Left renal cortex interstitium (tissue), 4 donors: ENCODE measurements at regions not wholly inside any gene's neighbourhood (a gene's known extent, or its start where the extent isn't known, plus 50 kb on each side); places are given as distances from the start of the nearest gene placed in this dataset.
"Not testable (repeated sequence)": the region's sequence is repeated elsewhere in the genome, so short reads cannot be mapped to it uniquely, and the experiment has no call there.

Experiments used
- DNase-seq, 4 donors: peaks; one replicate each; pipeline ENCODE4 v3.0.0-alpha.2; 2013; ENCODE audit warnings: low read depth in 4 of 4, low spot score in 2 of 4, missing footprints in 1 of 4

DNA sequence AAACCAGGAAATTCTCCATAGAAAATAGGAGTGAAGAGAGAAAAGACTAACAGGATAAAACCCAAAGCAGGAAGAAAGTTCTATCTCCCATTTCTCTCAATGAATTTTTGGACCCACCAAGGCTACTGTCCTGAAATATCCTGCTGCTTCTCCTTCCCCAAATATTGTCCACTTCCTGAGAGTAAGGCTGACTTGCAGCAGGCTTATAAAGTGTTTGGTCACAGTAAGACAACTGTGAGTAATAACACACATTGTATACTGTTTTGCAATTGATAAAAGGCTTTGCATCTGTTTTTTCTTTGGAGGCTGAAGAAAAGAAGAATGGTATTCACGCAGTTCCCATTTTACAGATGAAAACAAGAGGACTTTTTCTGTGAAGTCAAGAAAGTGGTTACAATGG lies 52.8 kb downstream of the FOXD4L6 start:
- DNase-seq, result not testable (repeated sequence)

DNA sequence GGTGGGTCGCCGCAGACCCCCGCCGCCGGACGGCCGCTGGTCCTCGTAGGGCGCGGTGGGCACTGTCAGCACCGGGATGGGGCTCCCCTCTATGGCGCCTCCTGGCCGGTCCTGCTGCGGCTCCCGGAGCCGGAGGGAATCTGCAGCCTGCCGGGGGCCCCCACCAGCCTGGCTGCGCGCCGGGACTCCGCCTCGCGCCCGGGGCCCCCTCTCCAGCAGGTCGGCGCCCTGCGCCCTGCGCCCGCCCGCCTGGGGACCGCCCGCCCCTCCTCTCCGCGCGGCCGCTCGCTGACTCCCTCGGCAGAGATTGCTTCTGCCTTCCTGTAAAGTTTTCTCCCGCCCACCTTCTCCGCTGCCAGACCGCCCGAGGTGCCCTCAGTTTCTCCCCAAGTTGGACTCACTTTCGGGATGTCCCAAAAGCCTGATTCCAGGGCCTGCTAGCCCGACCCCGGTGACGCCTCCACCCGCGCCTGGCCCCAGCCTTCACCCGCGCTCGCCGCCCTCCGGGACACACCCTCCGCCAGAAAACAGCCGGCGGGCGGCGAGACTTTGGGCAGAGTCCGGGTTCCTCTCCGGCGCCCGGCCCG lies 54.0 kb downstream of the FOXD4L6 start:
- DNase-seq, result not testable (repeated sequence)

DNA sequence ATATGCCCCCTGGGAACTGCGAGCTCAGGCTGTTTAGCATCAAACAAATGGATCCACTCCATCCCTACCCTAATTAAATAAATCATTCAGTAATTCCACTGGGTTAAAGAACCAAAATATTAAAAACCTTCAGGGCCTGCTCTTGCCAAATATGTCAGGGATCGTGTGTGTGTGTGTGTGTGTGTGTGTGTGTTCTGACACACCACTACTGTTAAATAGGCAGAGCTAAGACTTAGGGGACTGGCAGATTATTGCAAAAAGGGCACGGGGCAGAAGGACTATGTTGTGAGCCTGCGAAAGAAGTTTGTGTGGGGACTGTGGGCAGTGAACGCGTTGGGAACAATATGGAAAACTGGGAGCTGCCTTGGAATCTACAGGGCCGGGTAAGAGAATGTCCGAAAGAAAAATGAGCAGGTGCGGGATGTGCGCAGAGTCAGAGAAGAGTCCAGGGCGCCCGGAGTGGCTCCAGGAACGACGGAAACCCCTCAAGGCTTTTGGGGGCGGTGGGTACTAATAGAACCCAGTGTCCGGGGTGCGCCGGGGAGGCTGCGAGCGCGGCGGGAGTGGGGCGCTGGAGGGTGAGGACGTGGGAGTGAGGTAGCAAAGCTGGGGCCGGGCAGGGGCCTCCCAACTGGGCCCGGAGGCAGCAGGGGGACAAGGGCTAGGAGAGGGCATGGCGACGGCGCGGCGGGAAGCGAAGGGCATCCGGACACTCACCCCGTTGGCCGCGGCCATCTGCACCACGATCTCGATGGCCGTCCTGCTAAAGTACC lies 54.8 kb downstream of the FOXD4L6 start:
- not testable (repeated sequence) for DNase-seq

DNA sequence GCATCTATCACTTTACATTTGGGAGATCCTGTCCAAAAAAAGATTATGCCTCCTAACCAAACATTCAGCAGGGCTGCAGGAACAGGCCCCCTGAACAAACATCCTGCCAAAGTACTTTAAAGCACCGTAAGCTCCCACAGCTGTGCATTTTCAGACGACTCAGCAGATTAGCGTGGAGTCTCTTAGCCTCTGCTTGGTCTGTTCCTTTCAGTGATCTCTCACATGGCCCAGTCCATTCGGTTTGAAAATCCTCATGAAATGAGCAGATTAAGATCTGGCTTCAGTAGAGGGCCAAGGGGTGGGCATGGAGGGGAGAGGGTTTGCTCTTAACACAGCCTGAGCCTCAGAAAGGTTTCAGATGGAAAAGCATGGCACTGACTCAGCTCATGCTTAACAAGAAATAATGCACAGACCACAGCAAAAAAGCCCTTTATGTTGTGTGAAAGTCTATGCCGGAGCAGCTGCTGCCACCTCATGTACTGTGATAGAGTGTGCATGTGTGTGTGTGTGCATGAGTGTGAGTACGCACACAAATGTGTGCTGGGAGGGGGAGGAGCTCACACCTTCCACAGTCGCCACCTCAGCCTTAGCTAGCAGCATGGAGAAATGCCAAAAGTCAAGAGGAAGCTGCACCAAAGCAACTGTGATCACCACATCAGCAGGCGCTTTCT lies 64.2 kb downstream of the FOXD4L6 start:
- not testable (repeated sequence) for DNase-seq

DNA sequence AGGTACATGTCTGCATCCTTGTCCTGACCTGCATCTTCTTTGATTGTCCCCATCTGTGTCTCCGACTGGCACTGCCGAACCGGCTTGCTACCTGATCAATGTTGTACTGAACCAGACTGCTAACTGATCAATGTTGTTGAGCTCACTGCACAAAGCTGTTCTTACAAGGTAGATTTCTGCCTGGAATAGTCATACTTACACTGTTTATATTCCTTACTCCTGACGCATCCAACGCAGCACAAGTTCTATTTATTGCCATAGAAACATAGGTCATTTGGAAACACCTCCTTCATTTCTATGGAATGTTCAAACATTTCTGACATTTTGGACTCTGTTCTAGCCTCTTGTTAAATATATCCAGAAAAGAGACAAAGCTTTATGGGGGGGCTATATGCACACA lies 65.2 kb downstream of the FOXD4L6 start:
- DNase-seq, result not testable (repeated sequence)

DNA sequence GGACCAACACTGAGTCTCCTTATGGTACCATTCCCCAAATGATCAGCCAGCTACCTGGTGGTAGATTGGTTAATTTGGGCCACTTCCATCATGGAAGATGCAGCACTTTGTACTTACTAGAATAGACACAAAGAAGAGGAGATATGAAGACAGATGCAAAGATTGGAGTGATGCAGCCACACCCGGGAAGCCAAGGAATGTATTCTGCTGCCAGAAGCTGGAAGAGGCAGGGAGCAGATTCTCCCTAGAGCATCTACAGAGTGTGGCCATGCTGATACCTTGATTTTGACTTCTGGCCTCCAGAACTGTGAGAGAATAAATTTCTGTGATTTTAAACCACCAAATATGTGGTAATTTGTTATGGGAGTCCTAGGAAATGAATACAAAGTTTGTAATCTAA lies 68.9 kb downstream of the FOXD4L6 start:
- not testable (repeated sequence) for DNase-seq

DNA sequence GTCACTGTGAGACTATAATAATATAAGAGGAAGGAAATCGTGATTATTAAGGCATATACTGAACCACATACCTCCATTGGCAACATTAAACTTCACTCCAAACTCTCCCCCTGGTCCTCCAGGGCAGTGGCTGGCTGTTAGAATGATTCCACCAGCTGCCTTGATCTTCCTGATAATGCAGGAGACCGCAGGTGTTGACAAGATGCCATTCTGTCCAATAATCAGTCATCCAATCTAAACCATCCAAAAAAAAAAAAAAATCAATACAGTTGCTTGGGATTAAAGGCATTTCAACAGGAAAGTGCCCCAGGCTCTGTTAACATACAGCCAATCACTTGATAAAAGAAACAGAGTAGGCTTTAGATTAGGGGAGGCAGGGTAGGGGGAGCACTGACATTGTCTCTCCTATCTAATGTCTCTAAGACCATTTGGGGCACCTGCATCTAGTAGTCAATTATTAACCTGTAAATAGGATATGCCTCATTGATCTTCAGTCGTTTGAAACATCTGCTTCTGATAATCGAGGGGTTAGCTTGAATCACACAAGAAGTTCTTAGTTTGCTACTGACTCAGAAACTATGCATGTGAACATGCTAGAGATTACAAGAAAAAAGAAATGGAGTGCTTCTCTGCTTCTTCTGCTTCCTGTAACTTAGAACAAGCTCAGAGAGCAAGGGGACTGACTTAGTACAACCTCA lies 74.7 kb downstream of the FOXD4L6 start:
- DNase-seq, result not testable (repeated sequence)

DNA sequence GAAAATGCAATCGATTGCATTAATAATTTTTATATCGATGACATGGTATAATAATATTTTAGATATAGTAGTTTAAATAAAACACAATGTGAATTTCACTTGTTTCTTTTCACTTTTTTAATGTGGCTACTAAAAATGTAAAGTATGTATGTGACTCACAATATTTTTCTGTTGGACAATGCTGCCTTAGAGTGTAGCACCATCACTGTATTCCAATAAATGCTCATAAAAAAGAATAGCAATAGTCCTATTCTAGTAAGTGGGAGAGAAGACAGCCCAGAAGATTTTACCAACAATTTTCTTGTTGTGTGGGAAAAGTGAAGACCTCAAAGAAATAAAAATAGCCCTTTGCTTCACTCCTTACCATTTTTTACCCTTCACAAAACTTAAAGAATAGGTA lies 79.8 kb downstream of the FOXD4L6 start:
- not testable (repeated sequence) for DNase-seq

DNA sequence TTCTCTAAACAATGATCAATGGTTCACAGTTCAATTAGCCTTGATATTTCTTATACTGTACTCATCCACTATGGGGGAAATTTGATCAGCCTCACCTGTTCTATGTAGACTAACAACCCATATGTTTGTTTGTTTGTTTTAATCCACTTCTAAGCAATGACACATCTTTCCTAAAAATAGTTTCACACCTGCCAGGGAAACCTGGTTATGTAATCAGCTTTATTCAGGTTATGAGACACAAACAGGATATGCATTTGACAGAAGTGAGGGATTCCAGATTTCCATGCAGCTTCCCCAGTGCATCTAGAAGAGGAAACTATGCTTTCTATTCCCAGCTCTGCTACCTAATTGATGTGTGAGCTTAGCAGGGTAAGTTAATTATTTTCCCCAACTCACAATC lies 80.7 kb downstream of the FOXD4L6 start:
- not testable (repeated sequence) for DNase-seq

DNA sequence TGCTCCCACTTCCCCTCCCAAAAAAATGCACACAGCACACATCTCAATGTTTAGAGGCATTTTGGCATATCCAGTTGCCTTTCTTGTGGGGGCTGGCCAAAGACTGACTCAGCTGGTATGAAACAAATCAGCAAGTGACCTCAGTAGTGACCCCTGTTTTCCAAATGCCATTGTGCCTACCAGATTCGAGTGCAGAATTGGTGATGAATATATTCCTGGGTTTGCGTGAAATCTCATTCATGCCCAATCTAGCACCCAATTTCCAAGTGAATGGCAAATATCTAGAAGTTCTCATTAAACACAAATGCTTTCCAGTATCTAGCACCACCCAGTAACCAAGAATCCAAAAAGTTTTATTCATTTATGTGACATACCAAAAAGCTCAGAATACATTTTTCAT lies 83.6 kb downstream of the FOXD4L6 start:
- not testable (repeated sequence) for DNase-seq

DNA sequence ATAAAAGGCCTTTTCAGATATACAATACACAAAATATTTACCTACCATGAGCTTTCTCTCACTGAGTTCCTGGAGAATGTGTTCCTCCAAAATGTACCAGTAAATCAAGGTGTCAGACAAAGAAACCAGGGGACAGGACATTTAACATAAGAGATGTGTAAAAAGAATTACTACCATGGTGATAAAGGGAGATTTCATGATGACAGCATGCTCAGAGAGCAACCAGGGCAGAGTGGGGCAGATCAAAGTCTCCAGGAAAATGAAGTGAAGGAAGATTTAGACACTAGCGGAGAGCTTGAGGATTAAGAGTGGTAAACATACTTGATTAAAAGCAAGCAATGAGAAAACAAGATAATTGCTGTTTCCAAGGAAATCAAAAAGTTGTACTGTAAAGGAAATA lies 85.0 kb downstream of the FOXD4L6 start:
- DNase-seq, result not testable (repeated sequence)

DNA sequence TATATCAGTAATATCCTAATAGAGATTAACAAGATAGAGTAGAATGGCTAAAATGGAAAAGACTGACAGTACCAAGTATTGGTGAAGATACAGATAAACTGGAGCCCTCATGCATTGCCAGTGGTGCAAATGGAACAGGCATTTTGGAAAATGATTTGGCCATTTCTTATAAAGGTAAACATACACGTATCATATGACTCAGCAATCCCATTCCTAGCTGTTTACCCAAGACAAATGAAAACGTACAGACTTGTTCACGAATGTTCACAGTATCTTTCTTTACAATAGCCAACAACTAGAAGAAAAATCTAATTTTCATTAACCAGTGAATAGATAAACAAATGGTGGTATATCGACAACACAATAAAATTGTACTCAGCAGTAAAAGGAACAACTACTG lies 86.4 kb downstream of the FOXD4L6 start:
- DNase-seq, result not testable (repeated sequence)

DNA sequence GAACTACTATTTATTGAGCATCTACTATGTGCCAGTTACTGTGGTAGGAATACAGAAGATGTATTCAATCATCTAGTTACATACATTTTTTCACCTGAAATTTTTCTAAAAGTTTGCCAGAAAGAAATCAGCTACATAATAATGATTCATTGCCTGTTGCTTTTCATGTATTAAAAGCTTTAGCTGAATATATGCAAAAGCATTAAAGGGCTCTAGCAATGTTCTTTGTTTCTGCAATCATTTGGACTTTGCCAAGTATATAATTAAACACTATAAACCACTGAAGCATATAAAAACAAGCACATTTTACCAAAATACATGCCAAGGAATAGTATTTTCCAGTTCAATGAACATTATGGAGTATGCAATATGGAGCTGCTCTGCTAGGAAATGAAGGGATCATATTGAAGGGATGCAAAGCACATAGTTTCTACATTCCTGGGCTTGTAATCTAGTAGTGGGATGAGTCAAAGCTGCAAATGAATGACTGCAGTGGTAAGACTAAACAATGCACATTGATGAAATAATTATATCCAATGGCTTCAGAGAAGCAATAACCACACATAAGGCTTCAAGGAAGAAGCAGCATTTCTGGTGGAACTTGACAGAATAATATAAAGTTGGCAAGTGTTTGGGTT lies 87.7 kb downstream of the FOXD4L6 start:
- DNase-seq, result not testable (repeated sequence)

DNA sequence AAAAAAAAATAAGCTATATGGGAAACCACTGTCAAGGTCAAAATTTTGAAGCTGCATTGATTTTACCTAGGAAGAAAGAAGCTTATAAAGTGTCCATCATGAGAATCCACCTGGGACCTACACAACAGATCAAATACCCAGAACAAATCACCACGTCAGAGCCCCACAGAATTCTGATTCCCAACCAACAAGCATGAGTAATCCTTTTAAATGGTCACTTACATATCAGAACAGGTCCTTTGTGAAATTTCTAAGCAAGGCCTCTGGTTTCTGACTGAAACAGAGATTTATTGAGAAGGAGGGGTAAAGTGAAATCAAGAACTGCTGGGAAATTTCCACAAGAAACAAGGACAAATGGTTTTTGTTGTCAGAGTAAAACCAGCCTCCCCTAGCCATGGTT lies 93.2 kb downstream of the FOXD4L6 start:
- not testable (repeated sequence) for DNase-seq

DNA sequence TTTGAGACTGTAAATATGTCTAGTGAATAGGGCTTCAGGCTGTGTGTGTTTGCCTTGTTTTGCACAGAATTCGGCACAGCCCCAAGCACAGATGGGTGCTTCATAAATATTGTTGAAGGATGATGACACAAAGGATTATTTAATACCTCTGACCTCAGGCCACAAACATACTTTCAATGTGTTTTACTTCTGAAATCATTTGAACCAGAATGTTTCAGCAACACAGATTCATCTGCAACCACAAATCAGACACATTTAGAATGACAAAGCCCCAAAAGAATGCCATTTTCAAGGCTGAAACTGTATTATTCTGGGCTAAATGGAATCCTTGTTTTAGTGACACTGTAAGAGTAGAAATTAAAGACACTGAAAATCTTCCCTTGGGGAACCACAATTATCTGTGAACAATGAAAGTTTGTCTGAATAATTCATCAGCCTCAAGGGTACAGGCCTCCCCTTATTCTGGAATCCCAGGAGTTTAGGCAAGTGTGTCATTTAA lies 93.7 kb downstream of the FOXD4L6 start:
- not testable (repeated sequence) for DNase-seq

DNA sequence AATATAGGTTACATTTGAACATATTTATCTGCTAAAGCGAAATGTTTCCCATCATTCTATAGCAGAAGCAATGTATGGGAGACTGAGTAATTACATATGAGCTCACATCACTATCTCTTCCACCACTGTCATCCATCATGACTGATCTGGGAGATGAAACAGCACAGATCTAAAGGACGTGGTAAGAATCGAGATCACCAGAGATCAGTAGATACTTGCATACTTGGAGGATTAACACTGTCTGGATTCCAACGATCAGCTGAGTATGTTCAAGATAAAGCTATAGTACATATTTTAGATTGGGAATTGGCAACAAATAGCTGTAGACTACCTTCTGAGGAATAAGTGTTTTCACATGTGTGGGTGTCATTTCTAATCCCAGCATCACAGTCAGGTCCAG lies 94.6 kb downstream of the FOXD4L6 start:
- not testable (repeated sequence) for DNase-seq

DNA sequence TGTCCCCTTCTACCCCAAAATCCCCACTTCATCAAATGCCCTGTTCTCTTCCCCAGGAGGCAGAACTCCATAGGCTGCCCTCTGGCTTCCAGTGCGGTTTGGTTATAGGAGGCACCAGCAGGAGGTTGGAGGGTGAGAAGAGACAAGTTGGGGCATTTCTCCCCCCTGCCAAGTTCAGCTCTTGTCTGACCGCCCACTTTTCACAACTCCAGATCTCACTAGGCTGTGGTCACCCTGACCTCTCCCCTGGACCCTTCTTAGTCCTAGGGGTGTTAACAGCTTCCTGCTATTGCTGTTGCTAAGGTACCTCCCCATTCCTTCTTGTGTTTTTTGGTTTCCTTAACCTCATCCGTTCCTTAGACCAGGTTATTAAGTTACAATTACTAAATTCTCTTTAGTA lies 95.1 kb downstream of the FOXD4L6 start:
- not testable (repeated sequence) for DNase-seq

DNA sequence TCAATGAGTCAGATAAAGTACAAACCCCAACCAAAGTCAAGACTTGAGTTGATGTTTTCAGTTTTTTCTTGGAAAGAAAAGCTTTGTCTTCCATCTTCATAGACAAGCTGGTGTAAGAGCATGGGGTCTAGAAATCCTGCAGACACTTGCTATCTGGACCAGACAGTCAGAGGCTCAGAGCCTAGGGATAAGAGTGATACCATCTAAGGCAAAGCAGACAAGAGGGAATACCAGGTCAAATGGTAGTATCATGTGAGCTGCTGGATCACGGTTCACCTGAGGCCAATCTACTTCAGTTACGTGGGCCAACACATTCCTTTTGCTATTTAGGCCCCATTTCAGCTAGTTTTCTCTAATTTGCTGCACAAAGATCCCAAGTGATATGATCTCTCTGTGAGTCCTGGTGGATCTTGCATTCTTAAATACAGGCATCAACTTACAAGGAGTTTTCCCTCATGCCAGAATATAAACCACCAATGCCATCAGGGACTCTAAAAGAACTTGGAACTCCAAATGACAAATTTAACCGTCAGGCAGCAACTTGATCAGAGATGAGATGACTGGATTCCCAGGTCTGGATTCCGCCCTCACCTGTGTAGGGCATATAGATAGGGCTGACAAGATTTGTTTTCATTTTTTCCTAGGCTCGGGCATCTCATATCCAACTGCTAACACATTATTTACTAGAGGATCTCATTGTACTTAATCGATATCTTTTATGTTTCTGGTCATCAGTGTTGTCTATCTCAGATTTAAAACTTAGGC lies 101.4 kb downstream of the FOXD4L6 start:
- not testable (repeated sequence) for DNase-seq

DNA sequence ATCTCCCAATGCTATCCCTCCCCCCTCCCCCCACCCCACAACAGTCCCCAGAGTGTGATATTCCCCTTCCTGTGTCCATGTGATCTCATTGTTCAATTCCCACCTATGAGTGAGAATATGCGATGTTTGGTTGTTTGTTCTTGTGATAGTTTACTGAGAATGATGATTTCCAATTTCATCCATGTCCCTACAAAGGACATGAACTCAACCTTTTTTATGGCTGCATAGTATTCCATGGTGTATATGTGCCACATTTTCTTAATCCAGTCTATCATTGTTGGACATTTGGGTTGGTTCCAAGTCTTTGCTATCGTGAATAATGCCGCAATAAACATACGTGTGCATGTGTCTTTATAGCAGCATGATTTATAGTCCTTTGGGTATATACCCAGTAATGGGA lies 106.1 kb downstream of the FOXD4L6 start:
- not testable (repeated sequence) for DNase-seq
